Gastroesophageal sphincter (tissue), 3 donors: ENCODE measurements at regions not wholly inside any gene's neighbourhood (a gene's known extent, or its start where the extent isn't known, plus 50 kb on each side); places are given as distances from the start of the nearest gene placed in this dataset.

ENCODE experiments used
- CTCF ChIP-seq, 4 experiments: fragments of 200-600 bp in 2 of 4; fragments of 450-650 bp in 2 of 4; sonication (generic) in 1 of 4; IDR thresholded peaks; one replicate each; pipeline ENCODE4 v1.5.1; 2017 to 2019; ENCODE audit warnings: antibody characterized with exemption in 4 of 4, mild to moderate bottlenecking in 2 of 4, moderate library complexity in 2 of 4
- EP300 ChIP-seq: sonication (generic); formaldehyde crosslinking; IDR thresholded peaks from one replicate; pipeline ENCODE4 v1.6.1; 2017; ENCODE audit warnings: antibody characterized with exemption, mild to moderate bottlenecking

DNA sequence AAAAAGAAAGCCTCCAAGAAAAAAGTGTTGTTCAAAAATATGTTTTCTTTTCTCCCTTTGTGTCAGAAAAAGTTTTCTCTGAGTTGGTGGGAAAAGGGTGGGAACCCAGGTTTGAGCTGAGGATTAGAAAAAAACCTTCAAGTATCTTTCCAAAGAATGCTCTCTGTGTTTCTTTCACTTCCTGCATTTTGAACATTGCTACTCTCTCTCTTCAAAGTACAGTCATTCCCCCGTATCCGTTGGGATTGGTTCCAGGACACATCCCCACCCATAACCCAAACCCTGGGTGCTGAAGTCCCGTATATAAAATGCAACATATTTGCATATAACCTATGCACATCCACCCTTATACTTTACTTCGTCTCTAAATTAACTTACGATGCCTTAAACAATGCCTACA lies 139.6 kb downstream of the TMCO5A start:
- TF ChIP-seq CTCF (IDR thresholded peaks at IDR 0.05) (no peak), EP300 (no peak)
